ENCODE measurements at regions not wholly inside any gene's neighbourhood (a gene's known extent, or its start where the extent isn't known, plus 50 kb on each side); places are given as distances from the start of the nearest gene placed in this dataset.

DNA sequence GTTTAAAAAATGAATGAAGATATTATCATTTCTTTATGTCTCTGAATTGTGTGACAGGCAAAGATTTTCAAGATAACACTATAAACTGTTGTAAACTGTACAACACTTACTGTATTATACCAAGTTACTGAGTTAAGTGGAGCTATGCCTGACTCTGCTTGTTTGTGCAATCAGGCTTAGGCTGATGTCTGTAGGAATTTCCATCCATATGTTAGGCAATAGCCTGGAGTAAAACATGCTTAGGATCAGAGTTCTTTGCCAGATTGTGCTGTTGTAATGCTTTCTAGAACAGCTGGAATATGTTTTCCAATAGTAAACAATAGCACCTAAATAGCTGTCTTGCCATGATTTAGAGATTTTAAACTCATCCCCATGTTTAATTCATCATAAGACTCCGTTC, 1496.7 kb downstream of the CDH11 start:
- DNase-seq, result peak in 1 of 3 donors; percentile 19

GRCh38 chr16:63623551-63624039, 1498.3 kb downstream of the CDH11 start:
- DNase-seq, result no peak

DNA sequence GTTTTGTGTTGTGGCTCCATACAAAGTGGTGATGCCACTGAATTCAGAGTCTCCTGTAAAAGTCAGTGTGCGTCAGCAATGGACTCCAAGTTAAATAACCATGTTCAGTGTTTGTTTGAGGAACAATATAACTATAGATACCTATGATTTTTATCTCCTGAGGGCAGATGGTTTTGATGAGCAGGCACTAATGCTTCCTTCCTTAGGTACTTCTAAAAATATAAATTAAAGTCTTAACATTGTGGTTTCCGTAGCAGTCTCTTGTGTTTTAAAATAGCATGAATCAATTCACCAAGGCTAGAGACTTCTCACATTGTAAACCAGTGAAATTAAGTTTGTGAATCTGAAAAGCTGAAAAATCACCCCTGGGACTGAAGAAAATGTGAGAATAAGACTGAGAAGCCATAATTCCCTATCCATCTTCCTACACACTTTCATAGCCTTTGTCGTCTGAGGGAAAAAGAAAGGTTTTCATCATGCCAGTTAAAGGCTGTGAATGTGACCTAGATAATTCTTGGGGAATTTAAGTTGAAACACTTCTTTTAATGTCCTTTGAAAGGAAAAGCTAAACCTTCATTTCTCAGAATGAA, 1502.9 kb downstream of the CDH11 start:
- DNase-seq, result no peak

GRCh38 chr16:63617990-63618763, 1503.7 kb downstream of the CDH11 start:
- DNase-seq, result peak; percentile 4 to 20 (median 10)

GRCh38 chr16:63617047-63617989, 1504.5 kb downstream of the CDH11 start:
- DNase-seq, result peak in 1 of 3 donors; percentile 38

- no peak for DNase-seq
These were observed 1507.4 kb downstream of the CDH11 start for GRCh38 chr16:63614429-63614828.

DNA sequence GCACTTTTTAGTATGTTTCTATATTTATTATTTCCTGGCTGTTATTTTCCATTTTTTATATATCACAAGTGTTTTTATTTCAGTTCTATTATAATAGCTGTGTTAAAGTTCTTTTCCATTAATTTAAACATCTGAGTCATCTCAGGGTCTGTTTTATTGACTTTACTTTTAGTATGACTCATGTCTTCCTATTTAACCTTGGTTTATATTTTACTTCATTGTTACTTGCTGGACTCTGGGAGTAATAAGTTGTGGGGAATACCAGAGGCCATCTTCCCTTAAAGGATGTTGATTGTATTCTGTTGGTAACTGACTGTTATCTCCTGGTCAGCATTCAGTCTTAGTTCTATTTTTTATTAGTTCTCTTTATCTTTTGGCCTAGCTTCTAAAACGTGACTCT, 1508.2 kb downstream of the CDH11 start:
- no peak for DNase-seq

- DNase-seq, result no peak
These were observed 1509.2 kb downstream of the CDH11 start for GRCh38 chr16:63612462-63613227.

- DNase-seq, result no peak
These were observed 1515.1 kb downstream of the CDH11 start for GRCh38 chr16:63606778-63607177.

DNA sequence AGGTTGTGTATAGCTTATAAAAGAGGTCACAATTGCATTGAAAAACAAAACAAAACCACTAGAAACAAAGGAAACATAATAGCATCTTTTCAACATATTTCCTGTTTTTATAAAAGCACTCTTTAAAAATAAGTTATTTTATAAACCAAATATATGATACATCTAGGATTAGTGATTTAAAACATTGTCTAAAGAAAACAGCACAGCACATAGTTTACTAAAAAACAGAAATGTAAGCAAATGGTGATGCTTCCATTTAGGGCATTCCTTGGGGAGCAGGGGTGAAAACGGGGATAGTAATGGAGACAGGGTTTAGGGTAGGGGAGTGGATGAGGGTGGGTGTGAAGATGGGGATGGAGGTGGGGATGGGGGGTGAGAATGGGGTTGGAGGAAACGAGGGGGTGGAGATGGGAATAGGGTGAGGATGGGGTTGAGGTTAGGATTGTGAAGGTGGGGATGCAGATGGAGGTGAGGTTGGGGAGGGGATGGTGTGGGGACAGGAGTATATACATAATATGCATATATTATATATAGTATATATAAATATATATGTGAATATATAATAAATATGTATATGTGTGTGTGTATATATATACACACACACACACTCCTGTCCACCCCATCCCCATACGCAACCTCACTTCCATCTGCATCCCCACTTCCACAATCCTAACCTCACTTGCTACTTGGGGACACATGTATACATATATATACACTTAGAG, 1519.5 kb downstream of the CDH11 start:
- DNase-seq, result no peak

- DNase-seq, result no peak
These were observed 1525.1 kb downstream of the CDH11 start for GRCh38 chr16:63596716-63597115.

DNA sequence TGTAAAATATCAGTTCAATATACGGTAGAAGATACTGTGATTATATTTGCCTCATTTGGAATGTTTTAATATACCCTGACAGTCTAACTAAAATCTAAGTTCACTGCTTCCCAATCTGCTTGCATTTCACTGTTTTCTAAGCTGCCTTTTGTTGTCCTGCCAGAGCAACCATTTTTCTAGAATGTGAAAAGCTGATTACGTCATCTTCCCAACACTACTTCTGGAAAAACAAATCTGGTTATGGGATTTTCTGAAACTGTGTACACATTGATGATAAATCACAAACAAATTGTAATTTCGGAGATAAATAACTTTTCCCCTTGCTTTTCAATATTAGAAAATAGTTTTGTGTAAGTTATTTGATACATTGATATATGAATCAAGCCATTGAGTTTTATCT, 1529.0 kb downstream of the CDH11 start:
- DNase-seq, result no peak

GRCh38 chr16:63581570-63581969, 1540.3 kb downstream of the CDH11 start:
- peak in 1 of 3 donors; percentile 2 for DNase-seq

- DNase-seq, result no peak
These were observed 1542.6 kb upstream of the CDH8 start for GRCh38 chr16:63578791-63579190.

DNA sequence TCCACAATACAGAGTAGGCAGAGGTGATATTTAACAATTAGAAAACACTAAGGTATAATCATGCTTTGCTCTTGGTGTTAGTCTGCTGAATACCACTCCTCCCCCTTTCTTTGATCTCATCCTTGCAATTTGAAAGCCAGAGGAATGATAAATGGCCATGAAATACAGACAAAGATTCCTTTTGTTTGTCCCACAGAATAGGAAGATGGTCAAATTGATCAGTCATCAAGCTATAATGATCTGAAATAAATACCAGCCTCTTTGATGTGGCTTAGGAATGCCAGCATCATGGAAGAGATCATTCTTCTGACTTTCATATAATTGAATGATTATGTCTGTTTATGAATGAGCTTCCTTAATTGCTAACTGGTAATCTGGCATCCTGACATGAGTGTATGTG, 1541.7 kb upstream of the CDH8 start:
- DNase-seq, result no peak

DNA sequence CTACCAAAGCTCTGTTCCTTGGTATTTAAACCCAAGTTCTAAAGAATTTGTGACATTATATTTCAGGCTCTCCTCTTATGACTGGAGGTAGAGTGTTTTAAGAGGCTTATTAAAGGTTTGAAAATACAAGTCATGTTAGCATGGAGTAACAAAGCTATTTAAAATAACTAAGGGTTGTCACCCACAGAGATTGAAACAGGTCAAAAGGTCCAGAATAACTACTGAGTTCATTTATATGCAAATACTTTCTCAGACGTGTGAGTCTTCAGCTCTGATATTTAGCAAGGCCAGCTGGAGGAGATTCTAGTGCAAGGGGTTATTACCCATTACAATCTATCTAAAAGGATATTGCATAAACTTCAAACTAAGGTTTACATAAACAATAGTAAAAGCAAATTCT, 1538.8 kb upstream of the CDH8 start:
- DNase-seq, result no peak

DNA sequence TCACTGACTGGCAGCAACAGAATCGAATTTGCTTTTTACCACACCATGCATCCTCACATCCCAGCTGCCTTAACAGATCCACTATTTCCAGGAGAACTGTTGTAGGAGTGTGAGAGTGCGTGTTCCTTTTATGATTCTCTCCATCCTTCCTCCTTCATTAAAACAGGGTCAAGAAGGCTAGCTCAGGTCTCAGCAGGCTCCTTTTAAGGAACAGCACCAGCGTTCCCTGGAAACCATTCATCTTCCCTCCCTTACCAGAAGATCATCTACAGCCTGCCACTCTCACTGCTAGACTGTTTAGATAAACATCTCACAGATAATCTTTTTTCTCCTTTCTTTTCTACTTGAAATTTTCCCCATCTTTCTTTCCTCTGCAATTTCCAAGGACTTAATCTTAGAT, 1531.9 kb upstream of the CDH8 start:
- no peak for DNase-seq

DNA sequence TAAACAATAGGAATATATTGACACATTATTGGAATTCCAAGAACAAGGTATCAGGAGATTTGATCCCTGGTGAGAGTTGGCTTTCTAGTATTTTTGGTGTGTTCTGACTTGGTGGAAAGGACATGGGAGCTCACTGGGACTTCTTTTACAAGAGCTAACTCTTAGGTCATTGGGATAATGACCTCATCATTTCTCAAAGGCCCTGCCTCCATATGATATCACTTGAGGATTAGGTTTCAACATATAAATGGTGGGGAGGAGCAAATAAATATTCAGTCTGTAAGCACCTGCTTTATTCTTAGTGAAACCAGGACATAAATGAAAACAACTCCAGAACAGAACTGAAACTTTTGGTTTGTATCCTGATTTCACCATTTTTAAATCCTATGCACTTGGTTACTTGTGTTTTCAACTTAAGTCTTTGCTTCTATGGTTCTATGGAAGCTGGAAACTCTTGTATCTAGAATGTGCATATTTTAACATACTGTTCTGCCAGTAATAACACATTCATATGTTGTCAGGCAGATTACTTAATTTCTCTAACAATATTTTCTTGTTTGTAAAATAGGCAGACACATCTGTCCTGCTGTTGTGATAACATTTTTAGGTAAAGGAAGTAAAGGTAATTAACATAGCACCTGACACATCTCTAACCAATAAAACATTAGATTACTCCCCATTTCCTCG, 1527.7 kb upstream of the CDH8 start:
- no peak for DNase-seq

DNA sequence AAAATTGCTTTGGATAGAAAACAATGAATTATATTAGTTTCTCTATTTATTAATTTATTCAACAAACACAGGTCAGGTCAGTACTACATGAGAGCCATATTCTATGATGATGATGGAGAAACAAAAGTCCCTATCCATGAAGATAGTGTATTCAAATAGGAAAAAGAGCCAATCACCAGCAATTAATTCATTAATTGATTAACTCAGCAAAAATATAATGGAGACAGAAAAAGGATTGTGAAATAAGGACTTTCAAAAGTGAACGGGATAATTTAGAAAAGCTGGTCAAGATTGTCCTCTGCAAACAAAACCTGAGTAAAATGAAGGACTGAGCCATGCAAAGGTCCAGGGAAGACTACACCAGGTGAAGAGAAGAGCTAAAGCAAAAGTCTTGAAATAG, 1517.7 kb upstream of the CDH8 start:
- DNase-seq, result no peak

- DNase-seq, result no peak
These were observed 1503.0 kb upstream of the CDH8 start for GRCh38 chr16:63539276-63539675.

Measured in muscle of back (tissue), 3 donors.